Sigmoid colon (tissue), 6 donors: ENCODE measurements at regions not wholly inside any gene's neighbourhood (a gene's known extent, or its start where the extent isn't known, plus 50 kb on each side); places are given as distances from the start of the nearest gene placed in this dataset.

ENCODE experiments used
- DNase-seq: peaks from one replicate; pipeline ENCODE4 v3.0.0-alpha.2; 2019
- H3K27ac ChIP-seq, 4 donors: fragments of 200-600 bp; sonication (generic); one replicate each; pipeline ENCODE4 v1.5.1; 2016 to 2019; ENCODE audit warnings: mild to moderate bottlenecking in 1 of 4
- H3K27me3 ChIP-seq, 3 donors: fragments of 200-600 bp; sonication (generic); one replicate each; pipeline ENCODE4 v1.5.1; 2019; ENCODE audit warnings: mild to moderate bottlenecking in 1 of 3
- H3K36me3 ChIP-seq, 4 donors: fragments of 200-600 bp; sonication (generic); one replicate each; pipeline ENCODE4 v1.5.1; 2016 to 2019
- H3K4me1 ChIP-seq, 4 donors: fragments of 200-600 bp; sonication (generic); one replicate each; pipeline ENCODE4 v1.5.1; 2017 to 2019
- H3K4me3 ChIP-seq, 4 donors: fragments of 200-600 bp; sonication (generic); one replicate each; pipeline ENCODE4 v1.5.1; 2017 to 2019; ENCODE audit warnings: mild to moderate bottlenecking in 2 of 4, moderate library complexity in 1 of 4
- H3K9me3 ChIP-seq, 4 donors: fragments of 200-600 bp in 3 of 4; sonication (generic) in 3 of 4; one replicate each; pipeline versions ENCODE4 v1.5.1 to v1.6.1; 2013 to 2019
- CTCF ChIP-seq, 4 experiments: fragments of 450-650 bp in 3 of 4; fragments of 200-600 bp in 1 of 4; IDR thresholded peaks; one replicate each; pipeline ENCODE4 v1.5.1; 2016 to 2019; ENCODE audit warnings: antibody characterized with exemption in 4 of 4, mild to moderate bottlenecking in 3 of 4, moderate library complexity in 2 of 4
- EP300 ChIP-seq, 4 donors: sonication (generic); formaldehyde crosslinking; IDR thresholded peaks; one replicate each; pipeline ENCODE4 v1.6.1; 2017; ENCODE audit warnings: antibody characterized with exemption in 4 of 4
- POLR2A ChIP-seq, 2 donors: fragments of 450-650 bp; IDR thresholded peaks; one replicate each; pipeline ENCODE4 v1.6.1; 2016; ENCODE audit warnings: antibody characterized with exemption in 2 of 2, mild to moderate bottlenecking in 2 of 2, moderate library complexity in 2 of 2
- POLR2AphosphoS5 ChIP-seq, 4 donors: sonication (generic); formaldehyde crosslinking; IDR thresholded peaks; one replicate each; pipeline ENCODE4 v1.6.1; 2017; ENCODE audit warnings: antibody characterized with exemption in 4 of 4
- WGBS, 2 donors: extraction: QIAGEN DNeasy Blood & Tissue Kit; methylation state at CpG; one replicate each; pipeline ENCODE4 v1.1.7; 2013; 5-methylcytosine and 5-hydroxymethylcytosine counted together
- intact Hi-C: fragments of 100-400 bp; cut with DNase I; formaldehyde crosslinking; loops from one replicate; pipeline ENCODE4 v1.15.1; 2023
- donor health status: healthy with polysubstance abuse.
- donor health status: healthy.

GRCh38 chr16:8239443-8239842 lies 350.9 kb downstream of the TMEM114 start:
- 82 to 89% methylated on average over 2 of the region's 2 CpGs for WGBS, 2 donors
- Histone ChIP-seq H3K27me3 (no peaks in the 10 kb centered on the region), H3K36me3 (no peaks in the 10 kb centered on the region), H3K9me3 (no peaks in the 10 kb centered on the region), H3K4me3 (no peak overlapping the region), H3K27ac (no peak overlapping the region), H3K4me1 (no peaks in the 10 kb centered on the region)
- TF ChIP-seq POLR2AphosphoS5 (IDR thresholded peaks at IDR 0.05) (no peak), CTCF (IDR thresholded peaks at IDR 0.05) (no peak), POLR2A (IDR thresholded peaks at IDR 0.05) (no peak), EP300 (IDR thresholded peaks at IDR 0.05) (no peak)
- intact Hi-C loops, result no loop called here
- DNase-seq, result no peak

GRCh38 chr16:8237452-8237851 lies 352.9 kb downstream of the TMEM114 start:
- Histone ChIP-seq H3K4me1 (no peaks in the 10 kb centered on the region), H3K27me3 (no peaks in the 10 kb centered on the region), H3K27ac (no peak overlapping the region), H3K36me3 (no peaks in the 10 kb centered on the region), H3K9me3 (no peaks in the 10 kb centered on the region), H3K4me3 (no peak overlapping the region)
- WGBS, 2 donors, result 91 to 97% methylated on average over 3 of the region's 3 CpGs
- DNase-seq, result no peak
- no peak for TF ChIP-seq CTCF (IDR thresholded peaks at IDR 0.05)
- TF ChIP-seq POLR2A (IDR thresholded peaks at IDR 0.05), result no peak
- no peak for TF ChIP-seq EP300 (IDR thresholded peaks at IDR 0.05)
- no peak for TF ChIP-seq POLR2AphosphoS5 (IDR thresholded peaks at IDR 0.05)
- intact Hi-C loops, result no loop called here

GRCh38 chr16:8236816-8237215 lies 353.5 kb downstream of the TMEM114 start:
- H3K27ac ChIP-seq, result no peak overlapping the region
- no peaks in the 10 kb centered on the region for H3K9me3 ChIP-seq
- no peaks in the 10 kb centered on the region for H3K36me3 ChIP-seq
- TF ChIP-seq EP300 (IDR thresholded peaks at IDR 0.05) (no peak), POLR2A (IDR thresholded peaks at IDR 0.05) (no peak), CTCF (IDR thresholded peaks at IDR 0.05) (no peak), POLR2AphosphoS5 (IDR thresholded peaks at IDR 0.05) (no peak)
- H3K27me3 ChIP-seq, result no peaks in the 10 kb centered on the region
- DNase-seq, result no peak
- intact Hi-C loops, result no loop called here
- no peaks in the 10 kb centered on the region for H3K4me1 ChIP-seq
- H3K4me3 ChIP-seq, result no peak overlapping the region
- 85% methylated on average over 4 of the region's 4 CpGs for WGBS, 2 donors

GRCh38 chr16:8230497-8230896 lies 359.8 kb downstream of the TMEM114 start:
- Histone ChIP-seq H3K4me3 (no peak overlapping the region), H3K27ac (no peak overlapping the region), H3K4me1 (no peaks in the 10 kb centered on the region), H3K36me3 (no peaks in the 10 kb centered on the region), H3K27me3 (no peaks in the 10 kb centered on the region), H3K9me3 (no peaks in the 10 kb centered on the region)
- intact Hi-C loops, result no loop called here
- DNase-seq, result no peak
- WGBS, 2 donors, result 75 to 81% methylated on average over 4 of the region's 4 CpGs
- TF ChIP-seq POLR2A (IDR thresholded peaks at IDR 0.05) (no peak), EP300 (IDR thresholded peaks at IDR 0.05) (no peak), CTCF (IDR thresholded peaks at IDR 0.05) (no peak), POLR2AphosphoS5 (IDR thresholded peaks at IDR 0.05) (no peak)

- intact Hi-C loops, result no loop called here
Observed at GRCh38 chr16:8229011-8229520, 361.2 kb downstream of the TMEM114 start.

More at GRCh38 chr16:8229011-8229520, 361.2 kb downstream of the TMEM114 start:
- Histone ChIP-seq H3K4me1 (no peaks in the 10 kb centered on the region), H3K36me3 (no peaks in the 10 kb centered on the region), H3K4me3 (no peak overlapping the region), H3K27ac (no peak overlapping the region), H3K27me3 (no peaks in the 10 kb centered on the region), H3K9me3 (no peaks in the 10 kb centered on the region)
- TF ChIP-seq POLR2AphosphoS5 (IDR thresholded peaks at IDR 0.05) (no peak), EP300 (IDR thresholded peaks at IDR 0.05) (no peak), POLR2A (IDR thresholded peaks at IDR 0.05) (no peak), CTCF (IDR thresholded peaks at IDR 0.05) (no peak)
- no peak for DNase-seq
- 74 to 79% methylated on average over 7 of the region's 7 CpGs for WGBS, 2 donors
